ENCODE measurements at regions not wholly inside any gene's neighbourhood (a gene's known extent, or its start where the extent isn't known, plus 50 kb on each side); places are given as distances from the start of the nearest gene placed in this dataset.

- Histone ChIP-seq H3K9ac (ENCODE audit: low read depth in 1 of 2, low read length in 2 of 2) (no peak overlapping the region), H3K9me3 (ENCODE audit: control insufficient read depth in 4 of 4, low read length in 3 of 4) (no peaks in the 10 kb centered on the region), H3K4me3 (ENCODE audit: low read depth in 1 of 3, low read length in 3 of 3) (no peak overlapping the region), H3K27ac (ENCODE audit: low read depth in 1 of 2, low read length in 2 of 2) (no peak overlapping the region), H3K27me3 (ENCODE audit: control insufficient read depth in 4 of 4, insufficient read depth in 4 of 4, low read length in 3 of 4) (no peaks in the 10 kb centered on the region), H3K4me1 (ENCODE audit: control insufficient read depth in 4 of 4, insufficient read depth in 4 of 4, low read length in 3 of 4) (no peaks in the 10 kb centered on the region), H3K36me3 (ENCODE audit: control insufficient read depth in 4 of 4, insufficient read depth in 3 of 4, low read depth in 1 of 4, low read length in 3 of 4) (no peaks in the 10 kb centered on the region)
- DNase-seq (ENCODE audit: low spot score): no peak
- TF ChIP-seq, protein P1, sequence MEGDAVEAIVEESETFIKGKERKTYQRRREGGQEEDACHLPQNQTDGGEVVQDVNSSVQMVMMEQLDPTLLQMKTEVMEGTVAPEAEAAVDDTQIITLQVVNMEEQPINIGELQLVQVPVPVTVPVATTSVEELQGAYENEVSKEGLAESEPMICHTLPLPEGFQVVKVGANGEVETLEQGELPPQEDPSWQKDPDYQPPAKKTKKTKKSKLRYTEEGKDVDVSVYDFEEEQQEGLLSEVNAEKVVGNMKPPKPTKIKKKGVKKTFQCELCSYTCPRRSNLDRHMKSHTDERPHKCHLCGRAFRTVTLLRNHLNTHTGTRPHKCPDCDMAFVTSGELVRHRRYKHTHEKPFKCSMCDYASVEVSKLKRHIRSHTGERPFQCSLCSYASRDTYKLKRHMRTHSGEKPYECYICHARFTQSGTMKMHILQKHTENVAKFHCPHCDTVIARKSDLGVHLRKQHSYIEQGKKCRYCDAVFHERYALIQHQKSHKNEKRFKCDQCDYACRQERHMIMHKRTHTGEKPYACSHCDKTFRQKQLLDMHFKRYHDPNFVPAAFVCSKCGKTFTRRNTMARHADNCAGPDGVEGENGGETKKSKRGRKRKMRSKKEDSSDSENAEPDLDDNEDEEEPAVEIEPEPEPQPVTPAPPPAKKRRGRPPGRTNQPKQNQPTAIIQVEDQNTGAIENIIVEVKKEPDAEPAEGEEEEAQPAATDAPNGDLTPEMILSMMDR (IDR thresholded peaks at IDR 0.05; ENCODE audit: low read depth, low read length, missing input control): no peak
- TF ChIP-seq SP1 (IDR thresholded peaks at IDR 0.05) (no peak), FOXA1 (IDR thresholded peaks at IDR 0.05) (no peak)
- WGBS: 82% methylated on average over 5 of the region's 5 CpGs
Measured at GRCh38 chrX:107549504-107549903, 78.8 kb upstream of the PRPS1 start.

- no peak for DNase-seq (ENCODE audit: low spot score)
- Histone ChIP-seq H3K27me3 (ENCODE audit: control insufficient read depth in 4 of 4, insufficient read depth in 4 of 4, low read length in 3 of 4) (no peaks in the 10 kb centered on the region), H3K9ac (ENCODE audit: low read depth in 1 of 2, low read length in 2 of 2) (no peak overlapping the region), H3K4me1 (ENCODE audit: control insufficient read depth in 4 of 4, insufficient read depth in 4 of 4, low read length in 3 of 4) (no peaks in the 10 kb centered on the region), H3K27ac (ENCODE audit: low read depth in 1 of 2, low read length in 2 of 2) (no peak overlapping the region), H3K36me3 (ENCODE audit: control insufficient read depth in 4 of 4, insufficient read depth in 3 of 4, low read depth in 1 of 4, low read length in 3 of 4) (no peaks in the 10 kb centered on the region), H3K4me3 (ENCODE audit: low read depth in 1 of 3, low read length in 3 of 3) (no peak overlapping the region), H3K9me3 (ENCODE audit: control insufficient read depth in 4 of 4, low read length in 3 of 4) (no peaks in the 10 kb centered on the region)
- TF ChIP-seq NR2F2 (IDR thresholded peaks at IDR 0.05) (no peak), RAD21 (IDR thresholded peaks at IDR 0.05) (no peak), MAX (IDR thresholded peaks at IDR 0.05) (no peak), ATF3 (IDR thresholded peaks at IDR 0.05) (no peak), EGR1 (IDR thresholded peaks at IDR 0.05; ENCODE audit: low read depth in 2 of 2) (no peak), SP1 (IDR thresholded peaks at IDR 0.05) (no peak), TAF1 (conservative IDR thresholded peaks at IDR 0.05) (no peak), YY1 (IDR thresholded peaks at IDR 0.05) (no peak), HNF4A (conservative IDR thresholded peaks at IDR 0.05) (no peak), RXRA (IDR thresholded peaks at IDR 0.05) (no peak), HNF4G (IDR thresholded peaks at IDR 0.05) (no peak), JUND (IDR thresholded peaks at IDR 0.05) (no peak), GABPA (IDR thresholded peaks at IDR 0.05 in 1 of 2, conservative IDR thresholded peaks at IDR 0.05 in 1 of 2) (no peak), FOXA1 (IDR thresholded peaks at IDR 0.05) (no peak), FOXA2 (IDR thresholded peaks at IDR 0.05) (no peak)
- TF ChIP-seq, protein P2, sequence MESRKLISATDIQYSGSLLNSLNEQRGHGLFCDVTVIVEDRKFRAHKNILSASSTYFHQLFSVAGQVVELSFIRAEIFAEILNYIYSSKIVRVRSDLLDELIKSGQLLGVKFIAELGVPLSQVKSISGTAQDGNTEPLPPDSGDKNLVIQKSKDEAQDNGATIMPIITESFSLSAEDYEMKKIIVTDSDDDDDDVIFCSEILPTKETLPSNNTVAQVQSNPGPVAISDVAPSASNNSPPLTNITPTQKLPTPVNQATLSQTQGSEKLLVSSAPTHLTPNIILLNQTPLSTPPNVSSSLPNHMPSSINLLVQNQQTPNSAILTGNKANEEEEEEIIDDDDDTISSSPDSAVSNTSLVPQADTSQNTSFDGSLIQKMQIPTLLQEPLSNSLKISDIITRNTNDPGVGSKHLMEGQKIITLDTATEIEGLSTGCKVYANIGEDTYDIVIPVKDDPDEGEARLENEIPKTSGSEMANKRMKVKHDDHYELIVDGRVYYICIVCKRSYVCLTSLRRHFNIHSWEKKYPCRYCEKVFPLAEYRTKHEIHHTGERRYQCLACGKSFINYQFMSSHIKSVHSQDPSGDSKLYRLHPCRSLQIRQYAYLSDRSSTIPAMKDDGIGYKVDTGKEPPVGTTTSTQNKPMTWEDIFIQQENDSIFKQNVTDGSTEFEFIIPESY (IDR thresholded peaks at IDR 0.05): no peak
- TF ChIP-seq, protein P1 (IDR thresholded peaks at IDR 0.05; ENCODE audit: low read depth, low read length, missing input control): no peak
- TF ChIP-seq, protein P3, sequence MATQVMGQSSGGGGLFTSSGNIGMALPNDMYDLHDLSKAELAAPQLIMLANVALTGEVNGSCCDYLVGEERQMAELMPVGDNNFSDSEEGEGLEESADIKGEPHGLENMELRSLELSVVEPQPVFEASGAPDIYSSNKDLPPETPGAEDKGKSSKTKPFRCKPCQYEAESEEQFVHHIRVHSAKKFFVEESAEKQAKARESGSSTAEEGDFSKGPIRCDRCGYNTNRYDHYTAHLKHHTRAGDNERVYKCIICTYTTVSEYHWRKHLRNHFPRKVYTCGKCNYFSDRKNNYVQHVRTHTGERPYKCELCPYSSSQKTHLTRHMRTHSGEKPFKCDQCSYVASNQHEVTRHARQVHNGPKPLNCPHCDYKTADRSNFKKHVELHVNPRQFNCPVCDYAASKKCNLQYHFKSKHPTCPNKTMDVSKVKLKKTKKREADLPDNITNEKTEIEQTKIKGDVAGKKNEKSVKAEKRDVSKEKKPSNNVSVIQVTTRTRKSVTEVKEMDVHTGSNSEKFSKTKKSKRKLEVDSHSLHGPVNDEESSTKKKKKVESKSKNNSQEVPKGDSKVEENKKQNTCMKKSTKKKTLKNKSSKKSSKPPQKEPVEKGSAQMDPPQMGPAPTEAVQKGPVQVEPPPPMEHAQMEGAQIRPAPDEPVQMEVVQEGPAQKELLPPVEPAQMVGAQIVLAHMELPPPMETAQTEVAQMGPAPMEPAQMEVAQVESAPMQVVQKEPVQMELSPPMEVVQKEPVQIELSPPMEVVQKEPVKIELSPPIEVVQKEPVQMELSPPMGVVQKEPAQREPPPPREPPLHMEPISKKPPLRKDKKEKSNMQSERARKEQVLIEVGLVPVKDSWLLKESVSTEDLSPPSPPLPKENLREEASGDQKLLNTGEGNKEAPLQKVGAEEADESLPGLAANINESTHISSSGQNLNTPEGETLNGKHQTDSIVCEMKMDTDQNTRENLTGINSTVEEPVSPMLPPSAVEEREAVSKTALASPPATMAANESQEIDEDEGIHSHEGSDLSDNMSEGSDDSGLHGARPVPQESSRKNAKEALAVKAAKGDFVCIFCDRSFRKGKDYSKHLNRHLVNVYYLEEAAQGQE (IDR thresholded peaks at IDR 0.05): no peak
- 84% methylated on average over 7 of the region's 7 CpGs for WGBS
Measured at GRCh38 chrX:107551546-107551945, 76.8 kb upstream of the PRPS1 start.

Data from liver (tissue), 8 donors.